GM10266 (cell line): ENCODE measurements at regions not wholly inside any gene's neighbourhood (a gene's known extent, or its start where the extent isn't known, plus 50 kb on each side); places are given as distances from the start of the nearest gene placed in this dataset.
A peak's percentile ranks its signal among the peaks of the same experiment; 100 is the strongest.

Experiments
- DNase-seq: peaks from one replicate; pipeline ENCODE4 v3.0.0; 2012; ENCODE audit errors: extremely low spot score
- CTCF ChIP-seq: IDR thresholded peaks from 2 replicates; pipeline ENCODE4 v1.5.1; 2012; ENCODE audit warnings: mild to moderate bottlenecking, low read depth; ENCODE audit not compliant: control insufficient read depth, insufficient read depth; ENCODE audit errors: missing control alignments

- no peak for TF ChIP-seq CTCF
- DNase-seq, result no peak
Observed at GRCh38 chr6:113458368-113459010, 398.7 kb upstream of the MARCKS start.

DNA sequence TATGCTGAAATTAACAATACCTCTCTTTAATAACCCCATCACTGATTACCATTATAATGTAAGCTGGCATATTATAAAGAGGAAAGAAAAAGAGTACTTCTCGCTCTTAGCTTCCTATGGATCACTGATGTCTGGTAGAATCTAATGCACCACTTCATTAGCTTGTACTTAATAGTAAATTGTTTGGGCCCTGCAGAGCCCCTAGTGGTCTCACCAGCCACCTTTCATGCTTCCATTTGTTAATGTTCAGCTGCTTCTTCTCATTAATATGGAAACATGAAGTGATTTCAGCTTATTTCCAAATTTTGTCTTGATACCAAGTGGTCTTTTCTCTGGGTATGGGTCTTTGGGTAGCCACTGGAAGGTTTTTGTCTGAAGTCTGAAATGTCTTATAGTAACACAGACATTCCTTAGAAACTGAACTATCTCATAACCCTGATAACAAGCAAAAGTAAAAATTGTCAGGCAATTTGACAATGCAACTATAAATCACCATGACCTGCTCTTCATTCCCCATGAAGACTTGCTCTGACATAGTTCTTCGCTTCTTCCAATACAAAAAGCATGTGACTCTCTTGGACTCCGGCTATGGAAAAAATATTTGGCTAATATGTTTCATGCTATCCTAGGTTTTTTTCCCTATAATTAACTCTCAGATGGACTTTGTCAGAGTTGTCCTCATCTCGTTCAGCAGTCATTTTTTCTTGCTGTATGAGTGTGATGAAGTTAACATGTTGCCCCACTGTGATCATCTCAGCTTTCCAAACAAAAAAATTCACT, 395.8 kb upstream of the MARCKS start:
- no peak for DNase-seq
- TF ChIP-seq CTCF, result peak; percentile 7

DNA sequence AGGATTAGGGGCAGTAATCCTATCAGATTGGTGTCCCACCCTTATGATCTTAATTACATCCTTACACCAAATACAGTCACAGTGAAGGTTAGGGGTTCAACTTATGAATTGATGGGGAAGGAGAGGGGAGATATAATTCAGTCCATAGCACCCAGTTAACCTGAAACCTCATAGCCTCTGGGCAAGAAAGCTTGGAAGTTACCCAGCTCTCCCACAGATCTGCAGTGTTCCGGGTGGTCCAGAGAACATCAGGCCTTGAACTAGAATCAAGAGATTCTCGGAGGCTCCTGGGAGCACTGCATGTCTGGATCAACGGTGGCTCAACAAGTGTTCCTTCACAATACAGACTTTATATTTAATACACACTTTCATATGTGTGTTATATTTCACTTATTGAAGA, 392.6 kb upstream of the MARCKS start:
- no peak for DNase-seq
- TF ChIP-seq CTCF, result no peak

DNA sequence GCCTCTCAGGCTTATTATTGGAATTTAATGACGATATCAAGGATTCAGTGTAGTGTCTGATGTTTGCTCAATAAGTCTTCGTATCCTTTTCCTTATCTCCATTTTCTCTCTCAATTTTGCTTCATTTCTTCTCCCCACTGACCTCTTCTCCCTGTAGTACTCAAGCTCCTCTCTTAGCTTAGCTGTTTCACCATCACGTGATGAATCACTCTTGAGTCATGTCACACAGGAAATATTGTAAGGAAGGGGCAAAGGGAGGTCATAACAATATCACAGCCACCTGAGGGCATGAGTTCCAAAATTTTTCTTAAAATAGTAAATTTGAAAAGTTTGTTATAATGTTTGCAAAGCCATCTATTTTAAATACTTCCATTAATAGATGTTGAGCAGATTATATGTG, 392.2 kb upstream of the MARCKS start:
- DNase-seq, result no peak
- no peak for TF ChIP-seq CTCF

GRCh38 chr6:113466526-113466925, 390.6 kb upstream of the MARCKS start:
- DNase-seq, result no peak
- no peak for TF ChIP-seq CTCF

GRCh38 chr6:113475392-113475791, 381.8 kb upstream of the MARCKS start:
- DNase-seq, result no peak
- no peak for TF ChIP-seq CTCF

- TF ChIP-seq CTCF, result no peak
- no peak for DNase-seq
Observed at GRCh38 chr6:113476937-113477839, 380.0 kb upstream of the MARCKS start.
